ENCODE measurements at regions not wholly inside any gene's neighbourhood (a gene's known extent, or its start where the extent isn't known, plus 50 kb on each side); places are given as distances from the start of the nearest gene placed in this dataset.
"Not testable (repeated sequence)": the region's sequence is repeated elsewhere in the genome, so short reads cannot be mapped to it uniquely, and the experiment has no call there.

GRCh38 chr14:106366971-106367370, 840.6 kb downstream of the TMEM121 start:
- not testable (repeated sequence) for H3K4me2 ChIP-seq; H3K79me2 ChIP-seq (replicated peaks; ENCODE audit: insufficient read depth); H3K27ac Mint-ChIP-seq; H3F3A ChIP-seq (replicated peaks; ENCODE audit: low read depth); ATAC-seq; H3K27ac ChIP-seq (ENCODE audit: low read depth); H3K27me3 ChIP-seq (ENCODE audit: insufficient read depth); H3K4me3 ChIP-seq; H4K20me1 ChIP-seq (replicated peaks; ENCODE audit: insufficient read depth); H3K27me3 Mint-ChIP-seq (ENCODE audit: insufficient read depth, low read depth, poor library complexity); H3K36me3 ChIP-seq (ENCODE audit: insufficient read depth); H2AFZ ChIP-seq; H3K4me1 Mint-ChIP-seq; H3K4me1 ChIP-seq (ENCODE audit: insufficient read depth); H3K9me2 ChIP-seq (ENCODE audit: insufficient read depth); DNase-seq (ENCODE audit: low spot score); H3K4me3 Mint-ChIP-seq
- peaks cover 77% of the 10 kb centered on the region for H3K9me3 Mint-ChIP-seq
- H3K36me3 Mint-ChIP-seq (ENCODE audit: low read depth) = peaks cover 28% of the 10 kb centered on the region

DNA sequence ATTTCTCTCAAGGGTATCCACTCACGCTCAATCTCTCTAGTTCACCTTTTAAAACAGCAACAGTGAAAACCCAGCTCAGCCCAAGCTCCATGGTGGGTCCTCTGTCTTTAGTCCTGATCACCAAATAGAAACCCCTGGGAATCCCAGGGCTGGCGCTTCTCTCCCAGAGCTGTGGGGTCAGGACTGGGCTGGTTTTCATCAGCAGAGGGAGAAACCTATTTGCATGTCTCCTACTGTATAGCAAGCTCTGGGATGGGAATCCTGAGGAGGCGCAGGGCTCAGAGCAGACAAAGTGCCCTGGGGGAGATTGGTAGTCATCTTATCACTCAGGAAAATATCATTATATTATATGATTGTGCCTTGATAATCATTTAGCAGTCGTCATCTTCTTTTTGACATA, 843.1 kb downstream of the TMEM121 start:
- H3K4me1 Mint-ChIP-seq; H4K20me1 ChIP-seq (replicated peaks; ENCODE audit: insufficient read depth); ATAC-seq; H3K27ac Mint-ChIP-seq; H2AFZ ChIP-seq; H3K4me3 ChIP-seq; H3K79me2 ChIP-seq (replicated peaks; ENCODE audit: insufficient read depth); H3K4me3 Mint-ChIP-seq; H3K4me2 ChIP-seq; H3F3A ChIP-seq (replicated peaks; ENCODE audit: low read depth); H3K36me3 ChIP-seq (ENCODE audit: insufficient read depth); H3K4me1 ChIP-seq (ENCODE audit: insufficient read depth); H3K27me3 Mint-ChIP-seq (ENCODE audit: insufficient read depth, low read depth, poor library complexity); H3K27me3 ChIP-seq (ENCODE audit: insufficient read depth); H3K27ac ChIP-seq (ENCODE audit: low read depth); DNase-seq (ENCODE audit: low spot score); H3K9me2 ChIP-seq (ENCODE audit: insufficient read depth): not testable (repeated sequence)
- peaks cover 93% of the 10 kb centered on the region for H3K9me3 Mint-ChIP-seq
- H3K36me3 Mint-ChIP-seq (ENCODE audit: low read depth) = peaks cover 45% of the 10 kb centered on the region

- Histone ChIP-seq H3K79me2 (replicated peaks; ENCODE audit: insufficient read depth) (no peaks in the 10 kb centered on the region), H3K36me3 (ENCODE audit: insufficient read depth) (no peaks in the 10 kb centered on the region; the same call in 1 of the 2 replicates), H4K20me1 (replicated peaks; ENCODE audit: insufficient read depth) (no peaks in the 10 kb centered on the region), H3K4me3 (no peak overlapping the region), H3K27me3 (ENCODE audit: insufficient read depth) (no peaks in the 10 kb centered on the region), H3K27ac (ENCODE audit: low read depth) (no peak overlapping the region), H2AFZ (no peak overlapping the region), H3F3A (replicated peaks; ENCODE audit: low read depth) (no peaks in the 10 kb centered on the region), H3K4me2 (no peak overlapping the region), H3K9me2 (ENCODE audit: insufficient read depth) (no peaks in the 10 kb centered on the region), H3K4me1 (ENCODE audit: insufficient read depth) (no peaks in the 10 kb centered on the region)
- peaks cover 57% of the 10 kb centered on the region for H3K36me3 Mint-ChIP-seq (ENCODE audit: low read depth)
- no peak overlapping the region for H3K27ac Mint-ChIP-seq
- peaks cover 7% of the 10 kb centered on the region for H3K27me3 Mint-ChIP-seq (ENCODE audit: insufficient read depth, low read depth, poor library complexity)
- peaks cover 99% of the 10 kb centered on the region for H3K9me3 Mint-ChIP-seq
- TF ChIP-seq ZNF331 (CRISPR knock-in tag; IDR thresholded peaks at IDR 0.05; ENCODE audit: low read depth) (no peak), CTCF (conservative IDR thresholded peaks at IDR 0.05; ENCODE audit: low read depth in 2 of 2) (peak; percentile 45 to 46)
- DNase-seq (ENCODE audit: low spot score) (peak; percentile 33), ATAC-seq (no peak)
- no peaks in the 10 kb centered on the region for H3K4me1 Mint-ChIP-seq
- H3K4me3 Mint-ChIP-seq = no peak overlapping the region
Measured at GRCh38 chr14:106372870-106373652, 846.7 kb downstream of the TMEM121 start.

GRCh38 chr14:106373653-106374110, 847.3 kb downstream of the TMEM121 start:
- Mint-ChIP-seq H3K36me3 (ENCODE audit: low read depth) (peaks cover 56% of the 10 kb centered on the region), H3K9me3 (peaks cover 98% of the 10 kb centered on the region)
- H3K27ac ChIP-seq (ENCODE audit: low read depth); H3K4me3 Mint-ChIP-seq; H3F3A ChIP-seq (replicated peaks; ENCODE audit: low read depth); H2AFZ ChIP-seq; ATAC-seq; H3K27me3 ChIP-seq (ENCODE audit: insufficient read depth); DNase-seq (ENCODE audit: low spot score); H3K4me2 ChIP-seq; H3K27me3 Mint-ChIP-seq (ENCODE audit: insufficient read depth, low read depth, poor library complexity); H3K9me2 ChIP-seq (ENCODE audit: insufficient read depth); H3K4me3 ChIP-seq; H3K4me1 Mint-ChIP-seq; H4K20me1 ChIP-seq (replicated peaks; ENCODE audit: insufficient read depth); H3K4me1 ChIP-seq (ENCODE audit: insufficient read depth); H3K36me3 ChIP-seq (ENCODE audit: insufficient read depth); H3K79me2 ChIP-seq (replicated peaks; ENCODE audit: insufficient read depth); H3K27ac Mint-ChIP-seq: not testable (repeated sequence)
